Spinal cord (tissue), 9 donors: ENCODE measurements at regions not wholly inside any gene's neighbourhood (a gene's known extent, or its start where the extent isn't known, plus 50 kb on each side); places are given as distances from the start of the nearest gene placed in this dataset.
"Not testable (repeated sequence)": the region's sequence is repeated elsewhere in the genome, so short reads cannot be mapped to it uniquely, and the experiment has no call there.

Source experiments
- DNase-seq, 6 donors: peaks; one replicate each; pipeline versions ENCODE4 v3.0.0 to v3.0.0-alpha.2; 2013 to 2015; ENCODE audit warnings: low spot score in 6 of 6, low read depth in 4 of 6
- H3K27ac ChIP-seq: one replicate; pipeline ENCODE4 v1.5.1; 2013; ENCODE audit warnings: low read depth, low read length, control low read depth
- H3K27me3 ChIP-seq: one replicate; pipeline ENCODE4 v1.6.1; 2013; ENCODE audit warnings: low read length; ENCODE audit not compliant: control insufficient read depth, insufficient read depth
- H3K36me3 ChIP-seq: one replicate; pipeline ENCODE4 v1.6.1; 2013; ENCODE audit warnings: low read length; ENCODE audit not compliant: control insufficient read depth, insufficient read depth
- H3K4me1 ChIP-seq: one replicate; pipeline ENCODE4 v1.6.1; 2013; ENCODE audit warnings: low read length; ENCODE audit not compliant: control insufficient read depth, insufficient read depth
- H3K4me3 ChIP-seq: one replicate; pipeline ENCODE4 v1.5.1; 2013; ENCODE audit warnings: low read depth, low read length, control low read depth
- H3K9me3 ChIP-seq: one replicate; pipeline ENCODE4 v1.6.1; 2013; ENCODE audit warnings: low read length; ENCODE audit not compliant: control insufficient read depth, insufficient read depth
- WGBS: methylation state at CpG from one replicate; pipeline ENCODE4 v1.1.5; 2013; ENCODE audit warnings: missing lambda C conversion rate; ENCODE audit not compliant: insufficient coverage; 5-methylcytosine and 5-hydroxymethylcytosine counted together
- donor health status: healthy.

DNA sequence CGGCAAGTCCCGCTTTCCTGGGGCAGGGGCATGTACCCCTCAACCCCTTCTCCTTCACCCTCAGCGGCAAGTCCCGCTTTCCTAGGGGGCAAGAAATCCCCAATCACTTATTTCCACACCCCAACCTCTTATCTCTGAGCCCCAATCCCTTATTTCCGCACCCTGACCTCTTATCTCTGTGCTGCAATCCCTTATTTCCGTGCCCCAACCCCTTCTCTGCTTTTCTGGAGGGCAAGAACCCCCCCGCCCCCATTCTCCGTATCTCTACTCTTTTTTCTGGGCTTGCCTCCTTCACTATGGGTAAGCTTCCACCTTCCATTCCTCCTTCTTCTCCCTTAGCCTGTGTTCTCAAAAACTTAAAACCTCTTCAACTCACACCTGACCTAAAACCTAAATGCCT, 156.9 kb upstream of the CNOT2 start:
- not testable (repeated sequence) for H3K27me3 ChIP-seq, DNase-seq, H3K4me3 ChIP-seq, H3K36me3 ChIP-seq, H3K4me1 ChIP-seq, H3K27ac ChIP-seq, H3K9me3 ChIP-seq
- WGBS, result 98% methylated on average over 4 of the region's 8 CpGs

- H3K36me3 ChIP-seq, result no peaks in the 10 kb centered on the region
- WGBS, result no CpG with 5 or more reads among the region's 4 CpGs
- no peak overlapping the region for H3K4me3 ChIP-seq
- no peaks in the 10 kb centered on the region for H3K27me3 ChIP-seq
- no peak overlapping the region for H3K27ac ChIP-seq
- no peaks in the 10 kb centered on the region for H3K4me1 ChIP-seq
- H3K9me3 ChIP-seq, result peaks cover 1% of the 10 kb centered on the region
- DNase-seq, result no peak
Measured at GRCh38 chr12:70091021-70091521, 152.2 kb upstream of the CNOT2 start.

DNA sequence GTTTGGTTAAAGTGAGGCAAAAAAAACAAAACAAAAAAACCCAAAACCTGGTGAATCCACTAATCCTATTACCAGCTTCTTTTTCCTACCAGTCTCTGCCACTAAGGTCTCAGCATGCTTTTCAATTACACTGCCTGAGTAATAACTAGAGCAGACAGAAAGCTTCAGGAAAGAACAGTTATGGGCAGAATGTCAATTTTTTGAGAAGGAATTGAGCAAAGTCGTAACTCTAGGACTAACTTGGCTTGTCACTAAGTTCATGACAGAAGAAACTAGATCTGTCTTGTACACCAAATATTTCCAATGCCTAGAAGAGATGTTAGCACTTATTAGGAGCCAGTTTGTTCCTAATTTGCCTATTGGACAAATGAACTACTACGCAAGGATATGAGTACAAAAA, 148.8 kb upstream of the CNOT2 start:
- peak in 2 of 6 donors; percentile 4 to 11 for DNase-seq
- no peak overlapping the region for H3K27ac ChIP-seq
- no peak overlapping the region for H3K4me3 ChIP-seq
- no peaks in the 10 kb centered on the region for H3K36me3 ChIP-seq
- 100% methylated on average over 1 of the region's 2 CpGs for WGBS
- H3K27me3 ChIP-seq, result no peaks in the 10 kb centered on the region
- H3K4me1 ChIP-seq, result no peaks in the 10 kb centered on the region
- H3K9me3 ChIP-seq, result peaks cover 1% of the 10 kb centered on the region

DNA sequence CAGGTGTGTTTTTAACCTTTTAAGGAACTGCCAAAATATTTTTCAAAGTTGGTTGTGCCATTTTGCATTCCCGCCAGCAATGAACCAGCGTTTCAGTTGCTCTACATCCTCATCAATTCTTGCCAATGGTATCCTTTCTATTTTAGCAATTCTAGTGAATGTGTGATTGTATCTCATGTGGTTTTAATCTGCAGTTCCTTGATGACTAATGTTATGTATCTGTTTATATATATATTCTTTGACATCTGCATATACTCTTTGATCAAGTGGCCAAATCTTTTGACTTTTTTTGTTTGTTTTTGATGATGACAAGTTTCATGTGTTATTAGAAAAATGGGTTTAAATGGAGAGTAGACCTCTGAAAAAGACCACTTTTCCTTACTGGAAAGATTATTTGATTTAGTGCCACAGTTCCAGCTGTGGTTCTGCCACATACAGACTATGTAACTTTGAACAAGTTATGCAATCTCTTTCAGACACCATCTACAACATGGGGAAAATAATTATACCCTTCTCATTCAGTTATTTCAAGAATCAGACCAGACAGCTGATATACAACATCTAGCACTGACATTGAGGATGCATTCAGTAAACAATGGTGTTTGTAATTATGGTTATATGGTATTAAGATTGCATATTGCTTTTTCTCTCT, 146.3 kb upstream of the CNOT2 start:
- H3K36me3 ChIP-seq, result no peaks in the 10 kb centered on the region
- WGBS, result no CpG with 5 or more reads among the region's 2 CpGs
- no peak overlapping the region for H3K27ac ChIP-seq
- H3K4me1 ChIP-seq, result no peaks in the 10 kb centered on the region
- no peaks in the 10 kb centered on the region for H3K27me3 ChIP-seq
- H3K9me3 ChIP-seq, result peaks cover 1% of the 10 kb centered on the region
- no peak overlapping the region for H3K4me3 ChIP-seq
- DNase-seq, result no peak

DNA sequence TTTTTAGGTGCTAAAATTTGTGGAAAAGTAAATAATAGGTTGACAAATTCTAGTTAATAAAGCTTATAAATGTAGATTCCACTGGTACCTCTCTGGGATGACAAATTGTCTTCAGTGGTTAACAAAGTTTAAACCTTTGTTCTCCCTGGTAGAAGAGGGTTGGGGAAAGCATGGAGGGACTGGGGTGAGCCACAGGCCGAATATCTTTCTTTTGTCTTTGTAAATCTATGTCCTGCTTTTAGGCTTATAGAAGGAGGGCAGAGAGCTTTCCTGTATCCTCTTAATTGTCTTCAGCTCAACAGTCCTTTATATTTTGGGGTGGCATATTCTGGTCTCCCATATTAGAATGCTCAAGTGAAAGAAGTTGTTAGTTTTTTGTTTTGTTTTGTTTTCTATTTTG, 142.2 kb upstream of the CNOT2 start:
- WGBS, result no CpG with 5 or more reads among the region's 1 CpG

DNA sequence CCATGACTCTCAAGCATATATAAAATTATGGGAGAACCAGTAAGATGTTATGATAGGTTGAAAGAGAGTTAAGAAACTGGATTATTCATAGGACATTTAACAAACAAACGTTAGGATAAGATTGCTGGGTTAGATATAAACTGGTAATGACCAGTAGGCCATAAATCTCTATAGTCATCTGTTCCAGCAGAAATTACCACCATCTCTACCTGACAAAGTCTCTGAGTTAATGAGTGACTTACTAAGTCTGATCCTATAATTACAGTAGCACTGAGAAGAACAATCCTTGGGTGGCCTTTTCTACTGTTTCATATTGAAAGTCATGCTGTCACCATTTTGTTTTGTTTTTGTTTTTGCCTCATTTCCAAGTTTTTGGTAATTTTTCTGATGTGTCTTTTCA, 136.9 kb upstream of the CNOT2 start:
- Histone ChIP-seq H3K27me3 (no peaks in the 10 kb centered on the region), H3K4me3 (no peak overlapping the region)
- WGBS, result no CpG with 5 or more reads among the region's 1 CpG

More for the DNA sequence above, 142.2 kb upstream of the CNOT2 start:
- H3K27ac ChIP-seq, result no peak overlapping the region
- no peaks in the 10 kb centered on the region for H3K27me3 ChIP-seq
- no peaks in the 10 kb centered on the region for H3K9me3 ChIP-seq
- DNase-seq, result no peak
- no peaks in the 10 kb centered on the region for H3K36me3 ChIP-seq
- no peak overlapping the region for H3K4me3 ChIP-seq
- H3K4me1 ChIP-seq, result no peaks in the 10 kb centered on the region

GRCh38 chr12:70110085-70110484, 133.1 kb upstream of the CNOT2 start:
- no CpG with 5 or more reads among the region's 1 CpG for WGBS

More for the DNA sequence above, 136.9 kb upstream of the CNOT2 start:
- H3K36me3 ChIP-seq, result no peaks in the 10 kb centered on the region
- H3K9me3 ChIP-seq, result no peaks in the 10 kb centered on the region
- no peak overlapping the region for H3K27ac ChIP-seq
- no peaks in the 10 kb centered on the region for H3K4me1 ChIP-seq
- no peak for DNase-seq

DNA sequence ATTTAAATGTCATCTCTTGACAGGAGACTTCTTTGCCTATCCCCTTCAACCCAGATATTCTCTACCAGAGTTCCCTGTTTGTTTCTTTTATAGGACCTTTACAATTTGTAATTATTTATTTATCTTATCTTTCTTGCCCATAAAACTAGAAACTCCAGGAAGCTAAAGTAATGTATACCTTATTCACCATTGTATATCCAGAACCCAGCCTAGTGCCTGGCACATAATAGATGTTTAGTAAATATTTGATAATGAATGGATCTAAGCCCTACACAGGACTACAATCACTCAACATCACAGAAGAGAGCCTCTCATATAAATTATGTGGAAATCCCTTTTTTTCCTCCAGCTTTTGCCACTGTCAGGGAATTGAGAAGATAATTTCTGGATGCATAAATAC, 125.6 kb upstream of the CNOT2 start:
- H3K27ac ChIP-seq, result no peak overlapping the region
- H3K36me3 ChIP-seq, result no peaks in the 10 kb centered on the region
- no peaks in the 10 kb centered on the region for H3K9me3 ChIP-seq
- no peaks in the 10 kb centered on the region for H3K27me3 ChIP-seq
- DNase-seq, result no peak
- no peak overlapping the region for H3K4me3 ChIP-seq
- no peaks in the 10 kb centered on the region for H3K4me1 ChIP-seq

More at GRCh38 chr12:70110085-70110484, 133.1 kb upstream of the CNOT2 start:
- no peaks in the 10 kb centered on the region for H3K36me3 ChIP-seq
- DNase-seq, result no peak
- no peaks in the 10 kb centered on the region for H3K27me3 ChIP-seq
- no peak overlapping the region for H3K4me3 ChIP-seq
- H3K9me3 ChIP-seq, result no peaks in the 10 kb centered on the region
- no peaks in the 10 kb centered on the region for H3K4me1 ChIP-seq
- H3K27ac ChIP-seq, result no peak overlapping the region

DNA sequence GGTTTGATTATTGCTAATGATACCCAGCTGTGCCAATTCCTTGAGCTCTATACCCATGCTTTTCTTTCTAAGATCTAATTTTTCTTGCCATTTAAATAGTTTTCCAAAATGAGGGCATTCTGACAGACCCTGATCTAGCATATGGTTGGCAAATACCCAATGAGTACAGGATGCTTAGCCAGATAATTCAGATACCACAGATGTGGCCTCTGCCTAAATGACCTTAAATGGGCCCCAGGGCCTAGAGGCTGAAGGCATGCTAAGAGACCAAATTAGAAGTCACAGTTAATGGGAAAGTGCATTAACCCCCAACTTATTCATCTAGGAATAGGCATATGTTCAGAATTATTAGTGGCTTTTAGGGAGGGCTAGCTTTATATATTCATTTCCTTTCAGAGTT, 122.3 kb upstream of the CNOT2 start:
- H3K36me3 ChIP-seq, result no peaks in the 10 kb centered on the region
- H3K4me1 ChIP-seq, result no peaks in the 10 kb centered on the region
- no peak overlapping the region for H3K4me3 ChIP-seq
- H3K9me3 ChIP-seq, result no peaks in the 10 kb centered on the region
- H3K27me3 ChIP-seq, result no peaks in the 10 kb centered on the region
- DNase-seq, result peak in 1 of 6 donors; percentile 64
- no peak overlapping the region for H3K27ac ChIP-seq

DNA sequence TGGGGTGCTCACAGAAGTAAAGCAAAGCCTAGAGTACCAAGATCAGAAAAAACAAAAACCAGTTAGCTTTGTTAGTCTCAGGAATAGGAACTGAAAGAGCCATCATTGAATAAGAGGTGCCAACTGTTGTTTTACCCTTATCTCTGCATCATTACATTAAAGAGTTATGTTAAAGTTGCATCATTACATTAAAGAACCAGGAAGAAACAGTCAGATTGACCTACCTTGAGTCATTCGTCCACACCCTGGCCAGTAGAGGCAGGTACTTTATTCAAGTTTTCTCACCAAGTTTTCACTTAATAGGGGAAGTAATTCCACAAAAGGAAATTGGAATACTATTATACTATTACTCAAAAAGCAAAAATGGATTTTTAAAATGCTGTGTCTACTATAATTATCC, 121.7 kb upstream of the CNOT2 start:
- Histone ChIP-seq H3K27ac (no peak overlapping the region), H3K9me3 (no peaks in the 10 kb centered on the region), H3K36me3 (no peaks in the 10 kb centered on the region)

More for the DNA sequence above, 121.7 kb upstream of the CNOT2 start:
- WGBS, result no CpG with 5 or more reads among the region's 1 CpG
- no peak for DNase-seq
- Histone ChIP-seq H3K27me3 (no peaks in the 10 kb centered on the region), H3K4me1 (no peaks in the 10 kb centered on the region), H3K4me3 (no peak overlapping the region)
